A172 (cell line): ENCODE measurements at regions not wholly inside any gene's neighbourhood (a gene's known extent, or its start where the extent isn't known, plus 50 kb on each side); places are given as distances from the start of the nearest gene placed in this dataset.
"Not testable (repeated sequence)": the region's sequence is repeated elsewhere in the genome, so short reads cannot be mapped to it uniquely, and the experiment has no call there.

Source experiments
- DNase-seq: peaks from one replicate; pipeline ENCODE4 v3.0.0-alpha.2; 2015; ENCODE audit warnings: low spot score

- no peak for DNase-seq
Observed at GRCh38 chrX:34716302-34716701, 59.2 kb upstream of the TMEM47 start.

GRCh38 chrX:34734383-34734782 lies 77.3 kb upstream of the TMEM47 start:
- DNase-seq, result peak; percentile 9

GRCh38 chrX:34744521-34744920 lies 87.4 kb upstream of the TMEM47 start:
- DNase-seq, result no peak

DNA sequence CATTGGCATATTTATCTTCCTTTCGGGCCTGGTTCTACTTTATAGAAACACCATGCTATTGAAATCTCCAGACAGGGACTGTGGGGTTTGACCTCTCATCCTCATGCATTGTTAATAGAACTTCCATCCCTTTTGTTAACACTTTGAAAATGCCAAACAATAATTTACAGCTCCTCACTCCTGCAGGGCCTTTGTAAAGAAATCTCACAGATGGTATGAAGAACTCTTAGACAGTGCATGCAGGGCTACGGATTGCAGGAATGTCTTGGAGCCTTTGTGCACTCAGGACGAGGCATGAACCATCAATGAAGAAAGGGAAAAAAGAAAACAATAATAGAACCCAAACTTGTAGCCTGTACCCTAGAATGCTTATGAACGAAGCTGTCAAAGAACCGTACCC lies 92.8 kb upstream of the TMEM47 start:
- no peak for DNase-seq

DNA sequence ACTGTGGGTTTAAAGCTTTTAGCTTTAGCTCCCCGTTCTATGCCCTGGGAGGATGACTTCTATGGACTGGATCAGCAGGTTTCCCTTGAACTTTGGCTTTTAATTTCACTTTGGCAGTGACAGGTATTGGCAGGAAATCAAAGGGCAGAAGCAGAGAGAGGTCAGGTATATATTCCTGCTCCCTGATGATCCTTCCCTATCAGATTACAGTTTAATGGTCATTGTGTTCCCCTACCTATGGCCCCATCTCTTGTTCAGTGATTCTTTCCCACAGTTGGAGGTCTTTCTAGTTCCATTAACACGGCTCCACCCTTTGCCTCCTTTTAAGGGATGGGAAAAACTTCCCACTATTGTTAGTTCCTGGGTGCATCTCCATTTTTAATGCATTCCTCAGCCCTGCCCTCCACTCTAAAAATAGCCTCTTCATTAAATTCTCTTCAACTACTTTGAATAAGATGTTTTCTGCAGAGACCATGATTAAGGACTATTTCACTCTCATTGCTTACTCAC lies 107.8 kb upstream of the TMEM47 start:
- no peak for DNase-seq

DNA sequence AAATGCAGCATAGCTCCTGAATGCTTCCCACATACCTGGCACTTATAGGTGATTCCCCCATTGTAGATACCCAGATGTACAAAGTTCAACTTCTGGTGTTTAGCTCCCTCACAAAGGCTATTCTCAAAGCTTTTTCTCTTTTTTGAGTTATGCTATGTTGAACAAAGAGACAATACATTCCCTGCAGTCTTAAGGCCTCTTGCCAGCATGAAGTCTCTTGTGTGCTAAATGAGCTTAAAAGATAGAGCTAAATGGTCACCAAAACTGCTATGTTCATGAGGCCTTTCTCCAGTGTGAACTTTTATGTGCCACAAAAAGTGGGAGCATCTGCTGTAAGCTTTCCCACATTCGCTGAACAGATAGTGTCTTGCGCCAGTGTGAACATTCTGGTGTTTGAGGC lies 111.2 kb upstream of the TMEM47 start:
- no peak for DNase-seq

DNA sequence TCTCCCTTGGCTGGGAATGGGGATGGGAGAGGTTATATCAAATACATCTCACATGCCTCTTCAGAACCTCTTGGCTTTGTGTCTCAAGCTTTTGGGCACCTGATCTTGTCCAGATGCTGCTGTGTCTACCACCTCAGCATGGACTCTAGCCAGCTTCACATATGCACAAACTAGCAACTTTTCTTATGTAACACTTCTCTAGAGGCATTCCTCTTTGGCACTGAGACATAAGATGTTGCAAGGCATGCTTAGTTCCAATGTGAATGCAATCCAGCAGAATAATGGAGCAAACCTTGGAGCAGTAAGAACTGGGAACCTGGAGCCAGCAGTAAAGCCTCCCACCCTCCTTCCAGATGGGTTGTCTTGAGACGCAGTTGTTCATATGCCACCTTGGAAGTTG lies 113.4 kb upstream of the TMEM47 start:
- no peak for DNase-seq

DNA sequence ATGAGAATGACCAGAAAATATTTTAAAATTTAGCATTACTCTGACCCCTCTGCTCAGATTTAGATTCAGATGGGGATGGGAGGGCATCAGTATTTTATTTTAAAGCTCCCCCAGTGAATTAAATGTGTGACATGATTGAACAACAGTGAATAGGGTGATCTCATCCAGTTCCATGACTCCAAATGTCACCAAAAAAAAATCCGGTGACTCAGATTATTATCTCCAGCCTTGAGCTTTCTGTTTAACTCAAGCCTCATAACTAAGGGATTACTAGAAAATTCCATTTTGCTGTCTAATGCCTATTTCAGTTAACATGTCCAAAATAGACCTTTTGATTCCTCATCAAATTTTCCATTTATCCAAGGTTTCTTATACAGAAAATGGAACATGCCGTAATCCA lies 121.8 kb upstream of the TMEM47 start:
- peak; percentile 58 for DNase-seq

GRCh38 chrX:34790026-34790425 lies 132.9 kb upstream of the TMEM47 start:
- no peak for DNase-seq

DNA sequence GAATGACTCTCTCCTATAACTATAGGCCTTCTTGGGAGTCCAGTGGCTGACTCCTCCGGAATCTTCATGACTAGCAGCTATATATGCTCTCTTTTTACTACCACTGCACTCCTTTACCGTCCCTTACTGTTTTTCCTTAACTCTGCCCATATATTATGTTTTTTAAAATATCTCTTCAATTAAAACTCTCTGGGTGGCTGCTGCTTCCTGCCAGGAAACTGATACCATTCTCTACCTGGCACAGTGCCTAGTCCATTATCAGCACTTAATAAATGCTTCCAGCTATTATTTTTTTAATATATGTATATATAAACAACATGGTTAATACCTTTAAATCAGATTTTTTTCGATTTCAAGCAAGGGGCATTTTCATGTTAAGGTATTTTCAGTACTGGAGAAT lies 136.6 kb upstream of the FAM47B start:
- no peak for DNase-seq

DNA sequence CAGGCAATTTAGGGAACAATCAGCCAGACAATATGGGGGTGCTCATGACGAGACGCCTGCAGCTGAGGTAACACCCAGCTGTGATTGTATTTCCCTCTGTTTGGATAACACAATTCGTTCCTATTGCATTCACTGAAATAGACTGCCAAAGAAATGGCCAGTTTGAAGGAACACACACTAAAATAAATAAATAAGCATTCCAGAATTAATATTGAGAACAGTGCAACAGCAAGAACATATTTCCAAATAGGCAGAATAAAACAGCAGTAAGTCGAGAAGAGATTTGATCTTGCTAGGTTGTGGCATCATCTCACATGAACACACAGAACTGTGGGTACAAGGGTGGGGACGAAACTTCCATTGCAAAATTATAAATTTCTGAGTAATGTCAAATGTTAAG lies 133.5 kb upstream of the FAM47B start:
- DNase-seq, result no peak

- DNase-seq, result peak; percentile 35
Observed at GRCh38 chrX:34810364-34810763, 132.2 kb upstream of the FAM47B start.

- DNase-seq, result no peak
Observed at GRCh38 chrX:34810916-34811315, 131.7 kb upstream of the FAM47B start.

DNA sequence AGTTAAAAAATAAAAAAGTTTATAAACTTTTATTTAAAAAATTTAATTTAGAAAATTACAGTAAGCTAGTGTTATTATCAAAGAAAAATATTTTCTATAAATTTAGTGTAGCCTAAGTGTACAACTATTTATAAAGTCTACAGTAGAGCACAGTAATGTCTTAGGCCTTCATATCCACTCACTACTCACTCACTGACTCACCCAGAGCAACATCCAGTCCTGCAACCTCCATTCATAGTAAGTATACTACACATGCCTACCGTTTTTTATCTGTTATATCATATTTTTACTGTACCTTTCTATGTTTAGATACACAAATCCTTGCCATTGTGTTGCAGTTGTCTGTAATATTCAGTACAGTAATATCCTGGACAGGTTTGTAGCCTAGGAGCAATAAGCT lies 129.0 kb upstream of the FAM47B start:
- no peak for DNase-seq

DNA sequence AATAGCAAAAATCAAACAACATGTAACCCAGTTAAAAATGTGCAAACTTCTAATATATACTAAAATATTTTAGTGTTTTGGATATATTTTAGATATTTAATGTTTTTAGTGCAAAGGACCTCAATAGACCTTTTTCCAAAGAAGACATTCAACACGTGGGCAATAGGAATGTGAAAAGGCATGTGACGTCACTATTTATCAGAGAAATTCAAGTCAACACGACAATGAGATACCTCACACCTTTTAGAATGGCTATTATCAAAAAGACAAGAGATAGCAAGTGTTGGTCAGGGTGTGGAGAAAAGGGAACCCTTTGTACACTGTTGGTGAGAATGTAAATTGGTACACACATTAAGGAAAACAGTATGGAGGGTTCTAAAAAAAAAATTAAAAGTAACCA lies 115.6 kb upstream of the FAM47B start:
- no peak for DNase-seq

GRCh38 chrX:34839451-34839850 lies 103.1 kb upstream of the FAM47B start:
- no peak for DNase-seq

- not testable (repeated sequence) for DNase-seq
Observed at GRCh38 chrX:34841205-34841604, 101.4 kb upstream of the FAM47B start.

GRCh38 chrX:34848281-34848680 lies 94.3 kb upstream of the FAM47B start:
- DNase-seq, result no peak

- no peak for DNase-seq
Observed at GRCh38 chrX:34849371-34849770, 93.2 kb upstream of the FAM47B start.

DNA sequence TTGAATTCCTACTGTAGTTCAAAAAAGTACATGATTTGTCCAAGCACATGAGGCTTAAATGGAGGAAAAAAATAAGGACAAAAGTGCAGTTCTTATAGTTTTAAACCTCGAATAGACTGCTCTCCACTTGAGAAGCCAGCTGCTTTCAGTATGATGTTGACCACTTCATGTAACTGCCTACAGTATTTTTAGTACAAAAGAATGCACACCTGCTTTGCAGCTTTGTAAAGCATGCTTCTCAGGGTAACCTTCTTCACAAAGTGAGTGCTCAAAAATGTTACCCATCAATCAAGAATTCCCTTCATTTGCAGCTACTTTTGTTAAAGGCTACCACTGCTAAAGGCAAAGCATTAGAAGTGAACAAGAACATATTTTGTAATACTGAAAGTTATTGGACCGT lies 83.4 kb upstream of the FAM47B start:
- no peak for DNase-seq

- no peak for DNase-seq
Observed at GRCh38 chrX:34863906-34864305, 78.7 kb upstream of the FAM47B start.

DNA sequence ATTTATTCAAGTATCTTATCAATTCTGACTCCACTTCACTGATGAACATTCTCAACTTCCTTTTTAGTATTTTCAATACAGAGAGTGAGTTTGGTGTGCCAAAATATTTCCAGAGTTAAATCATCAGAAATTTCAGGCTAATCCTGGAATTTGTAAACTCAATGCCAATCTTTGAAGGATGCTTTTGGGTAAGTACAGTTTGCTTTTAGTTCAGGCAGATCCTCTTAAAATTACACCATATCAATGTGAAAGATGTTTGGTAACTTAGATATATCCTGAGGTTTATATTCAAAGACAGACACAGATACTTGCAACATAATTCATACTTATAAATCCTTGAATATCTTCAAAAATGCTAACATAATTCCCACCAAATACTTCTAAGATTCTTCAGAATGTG lies 76.0 kb upstream of the FAM47B start:
- no peak for DNase-seq

DNA sequence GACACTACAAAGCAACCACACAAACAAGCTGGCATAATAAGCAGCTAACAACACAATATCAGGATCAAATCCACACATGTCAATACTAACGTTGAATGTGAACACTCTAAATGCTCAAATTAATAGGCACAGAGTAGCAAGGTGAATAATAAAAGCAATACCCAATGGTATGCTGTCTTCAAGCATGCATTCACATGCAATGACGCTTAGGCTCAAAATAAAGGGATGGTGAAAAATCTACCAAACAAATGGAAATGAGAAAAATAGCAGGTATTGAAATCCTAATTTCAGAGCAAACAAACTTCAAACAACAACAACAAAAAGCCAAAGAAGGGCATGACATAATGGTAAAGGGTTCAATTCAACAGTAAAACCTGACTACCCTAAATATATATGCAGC lies 74.0 kb upstream of the FAM47B start:
- DNase-seq, result no peak

GRCh38 chrX:34873500-34874225 lies 68.9 kb upstream of the FAM47B start:
- no peak for DNase-seq
